ENCODE measurements at regions not wholly inside any gene's neighbourhood (a gene's known extent, or its start where the extent isn't known, plus 50 kb on each side); places are given as distances from the start of the nearest gene placed in this dataset.
A peak's percentile ranks its signal among the peaks of the same experiment; 100 is the strongest.

DNA sequence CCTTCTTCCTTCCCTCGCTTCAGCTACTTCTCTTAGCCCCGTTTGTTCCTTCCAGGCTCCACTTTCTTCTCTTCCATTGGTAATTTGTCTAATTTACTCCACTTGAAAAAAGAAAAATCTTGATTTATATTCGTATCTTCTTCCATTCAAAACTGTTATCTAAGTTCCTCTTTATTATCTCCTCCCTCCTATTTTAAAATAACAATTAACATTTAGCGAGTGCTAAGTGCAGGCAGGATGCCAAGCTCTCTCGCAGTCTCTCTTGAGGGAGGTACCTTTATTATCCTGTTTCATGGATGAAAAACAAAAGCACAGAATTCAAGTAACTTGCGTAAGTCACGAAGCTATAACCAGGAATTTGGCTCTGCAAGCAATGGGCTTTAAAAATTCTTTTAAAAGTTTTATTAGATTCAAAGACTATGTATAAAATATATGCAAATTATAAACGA is 418.9 kb upstream of the NAALADL2 start:
- H3K9me3 ChIP-seq (ENCODE audit: low read depth, low read length, poor library complexity, severe bottlenecking) = no peaks in the 10 kb centered on the region
- TF ChIP-seq EZH2 (IDR thresholded peaks at IDR 0.05; ENCODE audit: borderline replicate concordance, low read depth, low read length, poor library complexity, severe bottlenecking) = no peak
- TF ChIP-seq, protein P1, sequence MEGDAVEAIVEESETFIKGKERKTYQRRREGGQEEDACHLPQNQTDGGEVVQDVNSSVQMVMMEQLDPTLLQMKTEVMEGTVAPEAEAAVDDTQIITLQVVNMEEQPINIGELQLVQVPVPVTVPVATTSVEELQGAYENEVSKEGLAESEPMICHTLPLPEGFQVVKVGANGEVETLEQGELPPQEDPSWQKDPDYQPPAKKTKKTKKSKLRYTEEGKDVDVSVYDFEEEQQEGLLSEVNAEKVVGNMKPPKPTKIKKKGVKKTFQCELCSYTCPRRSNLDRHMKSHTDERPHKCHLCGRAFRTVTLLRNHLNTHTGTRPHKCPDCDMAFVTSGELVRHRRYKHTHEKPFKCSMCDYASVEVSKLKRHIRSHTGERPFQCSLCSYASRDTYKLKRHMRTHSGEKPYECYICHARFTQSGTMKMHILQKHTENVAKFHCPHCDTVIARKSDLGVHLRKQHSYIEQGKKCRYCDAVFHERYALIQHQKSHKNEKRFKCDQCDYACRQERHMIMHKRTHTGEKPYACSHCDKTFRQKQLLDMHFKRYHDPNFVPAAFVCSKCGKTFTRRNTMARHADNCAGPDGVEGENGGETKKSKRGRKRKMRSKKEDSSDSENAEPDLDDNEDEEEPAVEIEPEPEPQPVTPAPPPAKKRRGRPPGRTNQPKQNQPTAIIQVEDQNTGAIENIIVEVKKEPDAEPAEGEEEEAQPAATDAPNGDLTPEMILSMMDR (conservative IDR thresholded peaks at IDR 0.05; ENCODE audit: low read depth, low read length) = no peak
- CTCF ChIA-PET = no interaction called here
- DNase-seq (ENCODE audit: low spot score) = peak; percentile 44
- BruUV-seq (replicated peaks) = no TSS peak
- H3K4me1 ChIP-seq (ENCODE audit: insufficient read depth, low read length, poor library complexity, severe bottlenecking) = peaks cover 15% of the 10 kb centered on the region
- no peaks in the 10 kb centered on the region for H3K36me3 ChIP-seq (ENCODE audit: insufficient read depth, low read length, poor library complexity, severe bottlenecking)
- no peak overlapping the region for H3K27ac ChIP-seq (ENCODE audit: low read depth, low read length, poor library complexity, severe bottlenecking)
- no peaks in the 10 kb centered on the region for H3K27me3 ChIP-seq (replicated peaks; ENCODE audit: insufficient read depth, low read depth, low read length, poor library complexity)
- POLR2A ChIA-PET (ENCODE audit: low non-redundant PET) = no interaction called here
- H3K4me3 ChIP-seq (ENCODE audit: low read depth, low read length, poor library complexity, severe bottlenecking) = peak overlapping the region; percentile 89
- intact Hi-C loops (cut with micrococcal nuclease; ENCODE audit: unreplicated experiment) = no loop called here

DNA sequence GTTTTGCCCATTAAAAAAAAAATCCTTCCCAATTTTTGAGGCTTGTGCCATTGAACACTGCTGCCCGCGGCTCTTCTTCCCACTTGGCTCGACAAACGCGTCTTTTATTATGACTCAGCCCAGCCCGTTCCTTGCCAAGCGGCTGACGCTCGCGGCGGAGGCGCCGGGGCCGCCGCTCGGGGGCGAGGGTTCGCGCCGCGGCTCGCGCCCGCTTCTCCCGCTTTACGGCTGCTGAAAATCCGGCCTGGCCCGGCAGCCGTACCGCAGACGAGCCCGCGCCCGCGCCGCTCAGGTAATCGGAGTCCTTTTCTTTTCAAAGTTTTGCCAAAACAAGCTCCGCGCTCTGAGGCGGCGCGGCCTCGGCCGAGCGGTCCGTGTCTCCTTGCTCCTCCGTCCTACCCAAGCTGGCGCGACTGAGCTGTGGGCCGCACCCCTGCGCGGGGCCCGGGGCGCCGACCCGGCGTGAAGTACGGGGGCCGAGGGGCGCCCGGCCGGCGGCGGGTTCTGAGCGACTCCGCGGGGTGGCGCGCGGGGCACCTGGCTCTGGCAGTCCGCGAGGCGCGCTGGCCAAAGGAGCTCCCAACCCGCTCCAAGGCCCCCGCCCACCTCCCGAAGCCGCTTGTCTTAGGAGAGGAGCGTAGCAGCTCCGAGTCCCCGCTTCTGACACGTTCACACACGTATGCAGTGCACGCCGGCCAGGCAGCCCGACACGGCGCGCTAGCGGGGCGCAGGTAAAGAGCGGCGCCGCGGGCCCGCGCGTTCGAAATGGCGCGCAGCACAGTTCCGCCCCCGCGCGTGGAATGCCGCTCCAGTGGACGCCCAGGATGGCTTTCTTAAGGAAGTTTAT is 418.2 kb upstream of the NAALADL2 start:
- Histone ChIP-seq H3K27ac (ENCODE audit: low read depth, low read length, poor library complexity, severe bottlenecking) (peak overlapping the region; percentile 90), H3K9me3 (ENCODE audit: low read depth, low read length, poor library complexity, severe bottlenecking) (no peaks in the 10 kb centered on the region), H3K36me3 (ENCODE audit: insufficient read depth, low read length, poor library complexity, severe bottlenecking) (no peaks in the 10 kb centered on the region), H3K4me3 (ENCODE audit: low read depth, low read length, poor library complexity, severe bottlenecking) (peak overlapping the region; percentile 89), H3K4me1 (ENCODE audit: insufficient read depth, low read length, poor library complexity, severe bottlenecking) (peaks cover 15% of the 10 kb centered on the region), H3K27me3 (replicated peaks; ENCODE audit: insufficient read depth, low read depth, low read length, poor library complexity) (no peaks in the 10 kb centered on the region)
- intact Hi-C loops (cut with micrococcal nuclease; ENCODE audit: unreplicated experiment) = no loop called here
- no TSS peak for BruUV-seq (replicated peaks)
- peak; percentile 90 for DNase-seq (ENCODE audit: low spot score)
- TF ChIP-seq, protein P1 (conservative IDR thresholded peaks at IDR 0.05; ENCODE audit: low read depth, low read length) = no peak
- no peak for TF ChIP-seq EZH2 (IDR thresholded peaks at IDR 0.05; ENCODE audit: borderline replicate concordance, low read depth, low read length, poor library complexity, severe bottlenecking)
- ChIA-PET CTCF (interaction anchor here (0.9 kb wide), 1 partner anchor 177 kb away, joined by 4 read pairs; no protein-coding TSS in a partner anchor), POLR2A (ENCODE audit: low non-redundant PET) (interaction anchor here (0.6 kb wide), 1 partner anchor 1401 kb away, joined by 3 read pairs; no protein-coding TSS in a partner anchor)

DNA sequence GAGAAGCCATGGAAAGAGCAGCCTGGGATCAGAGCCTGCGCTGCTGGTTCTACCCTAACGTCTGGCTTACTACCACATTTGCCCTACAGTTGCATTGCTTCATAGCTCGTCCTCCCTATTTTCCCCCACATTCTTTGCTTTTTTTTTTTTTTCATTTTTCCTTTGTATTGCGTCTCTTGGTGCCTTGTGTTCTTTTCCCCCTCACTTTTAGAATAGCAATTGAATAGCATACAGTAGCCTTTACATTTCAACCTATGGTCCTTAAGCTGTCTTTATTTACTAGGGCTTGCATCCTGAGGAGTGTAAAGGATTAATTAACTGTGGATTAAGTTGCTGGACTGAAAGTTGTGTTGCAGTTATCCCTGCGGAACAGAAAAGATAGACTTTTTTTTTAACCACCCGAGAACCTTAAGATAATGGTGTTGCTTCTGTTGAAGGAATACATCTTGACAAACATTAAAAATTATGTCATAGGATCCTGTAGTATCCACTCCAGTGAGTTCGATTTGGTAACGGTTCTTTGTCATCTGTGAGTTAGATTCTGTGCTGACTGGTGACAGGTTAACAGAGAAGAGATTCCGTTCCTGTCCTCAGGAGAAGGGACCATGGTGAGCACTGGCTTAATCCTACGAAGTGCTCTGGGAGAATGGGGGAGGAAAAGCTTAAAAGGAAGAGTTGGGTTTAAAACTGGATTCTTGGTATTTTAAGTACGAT is 417.4 kb upstream of the NAALADL2 start:
- H3K9me3 ChIP-seq (ENCODE audit: low read depth, low read length, poor library complexity, severe bottlenecking) = no peaks in the 10 kb centered on the region
- peak overlapping the region; percentile 89 for H3K4me3 ChIP-seq (ENCODE audit: low read depth, low read length, poor library complexity, severe bottlenecking)
- BruUV-seq (replicated peaks) = TSS peak; percentile 62
- peaks cover 15% of the 10 kb centered on the region for H3K4me1 ChIP-seq (ENCODE audit: insufficient read depth, low read length, poor library complexity, severe bottlenecking)
- no peaks in the 10 kb centered on the region for H3K36me3 ChIP-seq (ENCODE audit: insufficient read depth, low read length, poor library complexity, severe bottlenecking)
- CTCF ChIA-PET = interaction anchor here (0.9 kb wide), 1 partner anchor 176 kb away, joined by 4 read pairs; no protein-coding TSS in a partner anchor
- TF ChIP-seq EZH2 (IDR thresholded peaks at IDR 0.05; ENCODE audit: borderline replicate concordance, low read depth, low read length, poor library complexity, severe bottlenecking) = no peak
- TF ChIP-seq, protein P1 (conservative IDR thresholded peaks at IDR 0.05; ENCODE audit: low read depth, low read length) = no peak
- POLR2A ChIA-PET (ENCODE audit: low non-redundant PET) = no interaction called here
- no peaks in the 10 kb centered on the region for H3K27me3 ChIP-seq (replicated peaks; ENCODE audit: insufficient read depth, low read depth, low read length, poor library complexity)
- peak; percentile 4 for DNase-seq (ENCODE audit: low spot score)
- intact Hi-C loops (cut with micrococcal nuclease; ENCODE audit: unreplicated experiment) = no loop called here
- H3K27ac ChIP-seq (ENCODE audit: low read depth, low read length, poor library complexity, severe bottlenecking) = peak overlapping the region; percentile 90

Measured in A673 (cell line).